ENCODE measurements at regions not wholly inside any gene's neighbourhood (a gene's known extent, or its start where the extent isn't known, plus 50 kb on each side); places are given as distances from the start of the nearest gene placed in this dataset.

GRCh38 chr3:31371484-31372177 lies 161.1 kb upstream of the STT3B start:
- no peak for TF ChIP-seq CTCF (IDR thresholded peaks at IDR 0.05; ENCODE audit: insufficient read depth, low read length, poor library complexity, severe bottlenecking)
- no peaks in the 10 kb centered on the region for H3K27me3 ChIP-seq (replicated peaks; ENCODE audit: control insufficient read depth, insufficient read depth, low read length)
- DNase-seq (ENCODE audit: extremely low read depth, insufficient read length), result no peak
- no peak overlapping the region for H3K4me3 ChIP-seq (replicated peaks; ENCODE audit: low read depth, low read length)
- H3K36me3 ChIP-seq (ENCODE audit: control insufficient read depth, insufficient read depth, low read length), result no peaks in the 10 kb centered on the region

DNA sequence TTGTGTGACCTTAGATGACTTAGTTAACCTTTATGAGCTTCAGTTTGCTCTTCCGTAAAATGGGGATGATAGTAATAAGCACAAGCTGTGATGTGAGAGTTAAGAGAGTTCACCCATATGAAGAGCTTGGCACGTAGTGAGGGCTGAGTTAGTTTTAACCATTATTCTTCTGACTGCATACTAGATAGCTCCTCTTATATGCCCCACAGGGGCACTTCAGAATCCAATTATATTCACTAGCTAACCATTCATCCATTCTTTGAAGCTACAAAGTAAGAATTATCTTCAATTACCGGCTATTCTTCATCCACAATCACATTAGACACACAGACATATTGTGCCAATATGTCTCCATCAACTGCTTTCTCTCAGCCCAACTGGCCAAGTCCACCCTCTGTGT lies 159.0 kb upstream of the STT3B start:
- H3K36me3 ChIP-seq (ENCODE audit: control insufficient read depth, insufficient read depth, low read length), result no peaks in the 10 kb centered on the region
- no peak overlapping the region for H3K4me3 ChIP-seq (replicated peaks; ENCODE audit: low read depth, low read length)
- no peak for DNase-seq (ENCODE audit: extremely low read depth, insufficient read length)
- no peaks in the 10 kb centered on the region for H3K27me3 ChIP-seq (replicated peaks; ENCODE audit: control insufficient read depth, insufficient read depth, low read length)
- no peak for TF ChIP-seq CTCF (IDR thresholded peaks at IDR 0.05; ENCODE audit: insufficient read depth, low read length, poor library complexity, severe bottlenecking)

DNA sequence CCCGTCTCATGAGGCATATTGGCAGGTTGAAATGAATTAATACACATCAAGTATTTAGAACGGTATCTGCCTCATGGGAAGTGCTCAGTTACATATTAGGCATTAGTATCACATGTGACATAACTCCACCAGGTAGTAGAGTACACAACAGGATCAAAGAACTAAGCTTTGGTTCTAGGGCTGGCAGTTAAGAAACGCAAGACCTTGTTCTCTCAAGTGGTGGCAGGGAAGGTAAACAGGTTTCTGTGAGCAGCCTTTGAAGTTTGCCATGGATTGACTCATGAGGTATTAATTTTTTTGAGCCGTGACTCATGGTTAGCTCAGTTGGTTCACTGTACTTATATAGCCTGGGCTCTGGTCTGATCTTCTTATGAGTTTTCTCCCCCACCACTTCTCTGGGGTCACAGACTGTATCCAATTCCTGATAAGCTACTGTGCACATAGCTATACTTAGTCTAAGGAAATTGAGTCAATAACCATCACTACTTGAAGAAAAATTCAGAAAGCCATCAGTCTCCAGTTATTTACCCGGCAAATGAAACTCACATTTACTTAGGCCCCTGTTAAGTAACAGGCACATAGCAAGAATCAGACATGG lies 155.6 kb upstream of the STT3B start:
- H3K27me3 ChIP-seq (replicated peaks; ENCODE audit: control insufficient read depth, insufficient read depth, low read length), result no peaks in the 10 kb centered on the region
- no peak for DNase-seq (ENCODE audit: extremely low read depth, insufficient read length)
- no peak overlapping the region for H3K4me3 ChIP-seq (replicated peaks; ENCODE audit: low read depth, low read length)
- TF ChIP-seq CTCF (IDR thresholded peaks at IDR 0.05; ENCODE audit: insufficient read depth, low read length, poor library complexity, severe bottlenecking), result no peak
- H3K36me3 ChIP-seq (ENCODE audit: control insufficient read depth, insufficient read depth, low read length), result no peaks in the 10 kb centered on the region

- no peaks in the 10 kb centered on the region for H3K36me3 ChIP-seq (ENCODE audit: control insufficient read depth, insufficient read depth, low read length)
- H3K27me3 ChIP-seq (replicated peaks; ENCODE audit: control insufficient read depth, insufficient read depth, low read length), result no peaks in the 10 kb centered on the region
- no peak overlapping the region for H3K4me3 ChIP-seq (replicated peaks; ENCODE audit: low read depth, low read length)
- TF ChIP-seq CTCF (IDR thresholded peaks at IDR 0.05; ENCODE audit: insufficient read depth, low read length, poor library complexity, severe bottlenecking), result no peak
- DNase-seq (ENCODE audit: extremely low read depth, insufficient read length), result no peak
These were observed 154.5 kb upstream of the STT3B start for GRCh38 chr3:31378231-31378630.

DNA sequence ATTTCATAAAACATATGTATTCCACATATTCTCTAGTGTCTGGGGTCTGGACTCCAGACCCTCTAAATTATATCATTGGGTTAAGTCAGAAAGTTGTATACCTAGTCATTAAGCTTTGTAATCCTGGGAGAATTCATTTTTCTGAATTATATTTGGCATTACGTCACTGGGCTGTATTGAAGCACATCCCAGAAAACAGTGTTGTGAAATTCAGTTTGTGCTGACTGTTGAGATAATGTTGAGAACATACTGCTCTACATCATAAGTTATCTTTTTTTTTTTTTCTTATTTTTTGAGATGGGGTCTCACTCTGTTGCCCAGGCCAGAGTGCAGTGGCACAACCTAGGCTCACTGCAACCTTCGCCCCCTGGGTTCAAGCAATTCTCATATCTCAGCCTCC lies 153.1 kb upstream of the STT3B start:
- no peaks in the 10 kb centered on the region for H3K36me3 ChIP-seq (ENCODE audit: control insufficient read depth, insufficient read depth, low read length)
- DNase-seq (ENCODE audit: extremely low read depth, insufficient read length), result no peak
- no peak overlapping the region for H3K4me3 ChIP-seq (replicated peaks; ENCODE audit: low read depth, low read length)
- no peaks in the 10 kb centered on the region for H3K27me3 ChIP-seq (replicated peaks; ENCODE audit: control insufficient read depth, insufficient read depth, low read length)
- no peak for TF ChIP-seq CTCF (IDR thresholded peaks at IDR 0.05; ENCODE audit: insufficient read depth, low read length, poor library complexity, severe bottlenecking)
